K562 (cell line): ENCODE measurements at regions not wholly inside any gene's neighbourhood (a gene's known extent, or its start where the extent isn't known, plus 50 kb on each side); places are given as distances from the start of the nearest gene placed in this dataset.

Experiments
- BDP1 ChIP-seq: IDR thresholded peaks from 3 replicates; pipeline ENCODE4 v1.6.1; 2011; ENCODE audit not compliant: insufficient read length, insufficient read depth
- CLOCK ChIP-seq: fragments of 250-450 bp; sonication (Bioruptor Pico); IDR thresholded peaks from 2 replicates; pipeline ENCODE4 v1.4.0; 2020; ENCODE audit warnings: mild to moderate bottlenecking, moderate library complexity, borderline replicate concordance
- FOXK2 ChIP-seq, 2 experiments: fragments of 450-650 bp; IDR thresholded peaks in 1 of 2; conservative IDR thresholded peaks in 1 of 2; 2 replicates each; pipeline ENCODE4 v1.6.1; 2016; ENCODE audit warnings: low read depth in 2 of 2, mild to moderate bottlenecking in 1 of 2
- MGA ChIP-seq: fragments of 450-650 bp; IDR thresholded peaks from 2 replicates; pipeline ENCODE4 v1.6.1; 2016; ENCODE audit warnings: mild to moderate bottlenecking, moderate library complexity
- POLR2AphosphoS2 ChIP-seq: IDR thresholded peaks from 2 replicates; pipeline ENCODE4 v1.6.1; 2012; ENCODE audit warnings: low read length, improper control_type of control experiment
- ZNF507 ChIP-seq: conservative IDR thresholded peaks from 2 replicates; pipeline ENCODE4 v1.6.1; 2017; ENCODE audit warnings: missing genetic modification characterization, missing compliant biosample characterization
- ZSCAN32 ChIP-seq: fragments of 450-650 bp; formaldehyde crosslinking; IDR thresholded peaks from 2 replicates; pipeline ENCODE4 v1.4.0; 2020; ENCODE audit warnings: mild to moderate bottlenecking, moderate library complexity
- TF ChIP-seq, protein P1 (sequence below): fragments of 150-350 bp; IDR thresholded peaks from 2 replicates; pipeline ENCODE4 v1.6.1; 2014; ENCODE audit warnings: low read depth, mild to moderate bottlenecking, low read length, borderline replicate concordance

GRCh38 chr14:80433811-80434210 lies 222.5 kb upstream of the DIO2 start (continued):
- TF ChIP-seq MGA (no peak), FOXK2 (conservative IDR thresholded peaks at IDR 0.05 in 1 of 2, IDR thresholded peaks at IDR 0.05 in 1 of 2; ENCODE audit: low read depth in 2 of 2) (no peak), CLOCK (CRISPR knock-in tag) (no peak), BDP1 (no peak), ZSCAN32 (CRISPR knock-in tag) (no peak), ZNF507 (no peak), POLR2AphosphoS2 (no peak)
- TF ChIP-seq, protein P1, sequence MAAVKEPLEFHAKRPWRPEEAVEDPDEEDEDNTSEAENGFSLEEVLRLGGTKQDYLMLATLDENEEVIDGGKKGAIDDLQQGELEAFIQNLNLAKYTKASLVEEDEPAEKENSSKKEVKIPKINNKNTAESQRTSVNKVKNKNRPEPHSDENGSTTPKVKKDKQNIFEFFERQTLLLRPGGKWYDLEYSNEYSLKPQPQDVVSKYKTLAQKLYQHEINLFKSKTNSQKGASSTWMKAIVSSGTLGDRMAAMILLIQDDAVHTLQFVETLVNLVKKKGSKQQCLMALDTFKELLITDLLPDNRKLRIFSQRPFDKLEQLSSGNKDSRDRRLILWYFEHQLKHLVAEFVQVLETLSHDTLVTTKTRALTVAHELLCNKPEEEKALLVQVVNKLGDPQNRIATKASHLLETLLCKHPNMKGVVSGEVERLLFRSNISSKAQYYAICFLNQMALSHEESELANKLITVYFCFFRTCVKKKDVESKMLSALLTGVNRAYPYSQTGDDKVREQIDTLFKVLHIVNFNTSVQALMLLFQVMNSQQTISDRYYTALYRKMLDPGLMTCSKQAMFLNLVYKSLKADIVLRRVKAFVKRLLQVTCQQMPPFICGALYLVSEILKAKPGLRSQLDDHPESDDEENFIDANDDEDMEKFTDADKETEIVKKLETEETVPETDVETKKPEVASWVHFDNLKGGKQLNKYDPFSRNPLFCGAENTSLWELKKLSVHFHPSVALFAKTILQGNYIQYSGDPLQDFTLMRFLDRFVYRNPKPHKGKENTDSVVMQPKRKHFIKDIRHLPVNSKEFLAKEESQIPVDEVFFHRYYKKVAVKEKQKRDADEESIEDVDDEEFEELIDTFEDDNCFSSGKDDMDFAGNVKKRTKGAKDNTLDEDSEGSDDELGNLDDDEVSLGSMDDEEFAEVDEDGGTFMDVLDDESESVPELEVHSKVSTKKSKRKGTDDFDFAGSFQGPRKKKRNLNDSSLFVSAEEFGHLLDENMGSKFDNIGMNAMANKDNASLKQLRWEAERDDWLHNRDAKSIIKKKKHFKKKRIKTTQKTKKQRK: no peak
